ENCODE measurements at regions not wholly inside any gene's neighbourhood (a gene's known extent, or its start where the extent isn't known, plus 50 kb on each side); places are given as distances from the start of the nearest gene placed in this dataset.

GRCh38 chr5:98705841-98706240 is 67.6 kb upstream of the RGMB start:
- intact Hi-C loops (cut with DNase I) = no loop called here
- TF ChIP-seq POLR2A (IDR thresholded peaks at IDR 0.05) (no peak), POLR2AphosphoS5 (IDR thresholded peaks at IDR 0.05) (no peak), CTCF (IDR thresholded peaks at IDR 0.05) (no peak)
- 93% methylated on average over 2 of the region's 2 CpGs for WGBS

GRCh38 chr5:98709681-98710080 is 63.8 kb upstream of the RGMB start:
- no peak for TF ChIP-seq POLR2A (IDR thresholded peaks at IDR 0.05)
- TF ChIP-seq POLR2AphosphoS5 (IDR thresholded peaks at IDR 0.05) = no peak
- no peak for TF ChIP-seq CTCF (IDR thresholded peaks at IDR 0.05)
- no peaks in the 10 kb centered on the region for H3K36me3 ChIP-seq
- no peak for DNase-seq (ENCODE audit: low spot score)
- intact Hi-C loops (cut with DNase I) = no loop called here
- no peak overlapping the region for H3K4me3 ChIP-seq
- no peaks in the 10 kb centered on the region for H3K27me3 ChIP-seq (replicated peaks; ENCODE audit: insufficient read depth)
- 71% methylated on average over 1 of the region's 1 CpG for WGBS
- H3K9me3 ChIP-seq = no peaks in the 10 kb centered on the region
- no peaks in the 10 kb centered on the region for H3K4me1 ChIP-seq (replicated peaks)
- H3K27ac ChIP-seq = no peak overlapping the region

More at GRCh38 chr5:98705841-98706240, 67.6 kb upstream of the RGMB start:
- Histone ChIP-seq H3K4me1 (replicated peaks) (no peaks in the 10 kb centered on the region), H3K36me3 (no peaks in the 10 kb centered on the region), H3K4me3 (no peak overlapping the region), H3K27me3 (replicated peaks; ENCODE audit: insufficient read depth) (no peaks in the 10 kb centered on the region), H3K9me3 (no peaks in the 10 kb centered on the region), H3K27ac (no peak overlapping the region)
- DNase-seq (ENCODE audit: low spot score) = no peak

- no peaks in the 10 kb centered on the region for H3K9me3 ChIP-seq
- no peaks in the 10 kb centered on the region for H3K36me3 ChIP-seq
Measured at GRCh38 chr5:98713027-98713426, 60.4 kb upstream of the RGMB start.

GRCh38 chr5:98713856-98714255 is 59.6 kb upstream of the RGMB start:
- DNase-seq (ENCODE audit: low spot score) = no peak
- H3K27ac ChIP-seq = no peak overlapping the region
- no peaks in the 10 kb centered on the region for H3K9me3 ChIP-seq
- no peaks in the 10 kb centered on the region for H3K36me3 ChIP-seq
- no peak overlapping the region for H3K4me3 ChIP-seq
- H3K27me3 ChIP-seq (replicated peaks; ENCODE audit: insufficient read depth) = no peaks in the 10 kb centered on the region
- H3K4me1 ChIP-seq (replicated peaks) = no peaks in the 10 kb centered on the region
- TF ChIP-seq POLR2AphosphoS5 (IDR thresholded peaks at IDR 0.05) = no peak
- TF ChIP-seq POLR2A (IDR thresholded peaks at IDR 0.05) = no peak
- TF ChIP-seq CTCF (IDR thresholded peaks at IDR 0.05) = no peak
- intact Hi-C loops (cut with DNase I) = no loop called here

More at GRCh38 chr5:98713027-98713426, 60.4 kb upstream of the RGMB start:
- no peak for DNase-seq (ENCODE audit: low spot score)
- Histone ChIP-seq H3K4me1 (replicated peaks) (no peaks in the 10 kb centered on the region), H3K4me3 (no peak overlapping the region), H3K27ac (no peak overlapping the region), H3K27me3 (replicated peaks; ENCODE audit: insufficient read depth) (no peaks in the 10 kb centered on the region)
- TF ChIP-seq POLR2AphosphoS5 (IDR thresholded peaks at IDR 0.05) (no peak), POLR2A (IDR thresholded peaks at IDR 0.05) (no peak), CTCF (IDR thresholded peaks at IDR 0.05) (no peak)
- intact Hi-C loops (cut with DNase I) = no loop called here

GRCh38 chr5:98714710-98715288 is 58.7 kb upstream of the RGMB start:
- TF ChIP-seq CTCF (IDR thresholded peaks at IDR 0.05) = no peak
- no peak for TF ChIP-seq POLR2A (IDR thresholded peaks at IDR 0.05)
- TF ChIP-seq POLR2AphosphoS5 (IDR thresholded peaks at IDR 0.05) = no peak
- H3K9me3 ChIP-seq = no peaks in the 10 kb centered on the region
- no peaks in the 10 kb centered on the region for H3K27me3 ChIP-seq (replicated peaks; ENCODE audit: insufficient read depth)
- H3K4me3 ChIP-seq = no peak overlapping the region
- no peaks in the 10 kb centered on the region for H3K4me1 ChIP-seq (replicated peaks)
- H3K27ac ChIP-seq = no peak overlapping the region
- intact Hi-C loops (cut with DNase I) = no loop called here
- 41% methylated on average over 3 of the region's 3 CpGs for WGBS
- H3K36me3 ChIP-seq = no peaks in the 10 kb centered on the region
- no peak for DNase-seq (ENCODE audit: low spot score)
